B cell (primary cell): ENCODE measurements at regions not wholly inside any gene's neighbourhood (a gene's known extent, or its start where the extent isn't known, plus 50 kb on each side); places are given as distances from the start of the nearest gene placed in this dataset.

ENCODE experiments used
- ATAC-seq: fragments of 200-7000 bp; cut with Tn5 transposase; one replicate; pipeline ENCODE4 v1.10.0; 2021; ENCODE audit warnings: low read depth, mild to moderate bottlenecking, moderate number of reproducible peaks, moderate library complexity
- CTCF ChIA-PET: fragments of 350-600 bp; sonication (Branson Sonifier 250); formaldehyde crosslinking; loops from one replicate; lab custom pipeline; 2021; ENCODE audit warnings: antibody characterized with exemption, inconsistent platforms; lab: Charles Lee
- POLR2A ChIA-PET: fragments of 350-600 bp; sonication (Branson Sonifier 250); formaldehyde crosslinking; loops from one replicate; lab custom pipeline; 2021; ENCODE audit warnings: antibody characterized with exemption; lab: Charles Lee
- DNase-seq: peaks from one replicate; pipeline ENCODE4 v3.0.0; 2013
- H2AFZ ChIP-seq: 2 replicates; pipeline ENCODE4 v1.6.1; 2012; ENCODE audit warnings: mild to moderate bottlenecking, low read depth, low read length; ENCODE audit not compliant: insufficient read depth, poor library complexity, severe bottlenecking
- H3K27ac ChIP-seq, 2 donors: 1 replicate in 1 of 2; 2 replicates in 1 of 2; pipeline ENCODE4 v1.5.1; 2012 to 2013; ENCODE audit warnings: low read length in 2 of 2, mild to moderate bottlenecking in 2 of 2, moderate library complexity in 1 of 2
- H3K27me3 ChIP-seq, 4 experiments: fragments of 200-600 bp in 1 of 4; sonication (generic) in 1 of 4; replicated peaks in 1 of 4; 1 replicate in 2 of 4; 2 replicates in 2 of 4; pipeline versions ENCODE4 v1.6.1 to v1.7.0; 2013 to 2016; ENCODE audit warnings: low read length in 3 of 4, mild to moderate bottlenecking in 2 of 4, mixed read lengths in 1 of 4, moderate library complexity in 1 of 4; ENCODE audit not compliant: insufficient read depth in 4 of 4, control insufficient read depth in 3 of 4; ENCODE audit errors: control extremely low read depth in 1 of 4
- H3K36me3 ChIP-seq, 2 experiments: replicated peaks in 1 of 2; 1 replicate in 1 of 2; 2 replicates in 1 of 2; pipeline versions ENCODE4 v1.6.1 to v1.7.1; 2013; ENCODE audit warnings: low read length in 1 of 2; ENCODE audit not compliant: insufficient read depth in 2 of 2, control insufficient read depth in 1 of 2; ENCODE audit errors: control extremely low read depth in 1 of 2, extremely low read depth in 1 of 2
- H3K4me1 ChIP-seq, 2 donors: fragments of 200-600 bp in 1 of 2; sonication (generic) in 1 of 2; 1 replicate in 1 of 2; 2 replicates in 1 of 2; pipeline versions ENCODE4 v1.5.1 to v1.6.1; 2013 to 2017; ENCODE audit warnings: low read length in 2 of 2; ENCODE audit not compliant: control insufficient read depth in 2 of 2, insufficient read depth in 2 of 2
- H3K4me2 ChIP-seq: replicated peaks from 2 replicates; pipeline ENCODE3; 2012; ENCODE audit warnings: mild to moderate bottlenecking, low read depth, low read length; ENCODE audit not compliant: poor library complexity, severe bottlenecking
- H3K4me3 ChIP-seq, 5 experiments: fragments of 200-600 bp in 1 of 5; sonication (generic) in 1 of 5; 1 replicate in 3 of 5; 2 replicates in 2 of 5; pipeline versions ENCODE4 v1.5.1 to v1.7.0; 2011 to 2016; ENCODE audit warnings: low read length in 4 of 5, mild to moderate bottlenecking in 4 of 5, low read depth in 2 of 5, control low read depth in 1 of 5, moderate library complexity in 1 of 5; ENCODE audit not compliant: insufficient read depth in 1 of 5; ENCODE audit errors: control extremely low read depth in 1 of 5, extremely low read depth in 1 of 5
- H3K79me2 ChIP-seq: fragments of 200-600 bp; sonication (generic); one replicate; pipeline ENCODE4 v1.6.0; 2016; ENCODE audit warnings: low read length; ENCODE audit not compliant: control insufficient read depth, insufficient read depth
- H3K9ac ChIP-seq: fragments of 200-600 bp; sonication (generic); 2 replicates; pipeline ENCODE4 v1.6.1; 2017; ENCODE audit warnings: mild to moderate bottlenecking, low read length, moderate library complexity
- H3K9me3 ChIP-seq, 3 donors: one replicate each; pipeline versions ENCODE4 v1.6.1 to v1.7.1; 2013; ENCODE audit warnings: low read length in 2 of 3; ENCODE audit not compliant: control insufficient read depth in 2 of 3, insufficient read depth in 1 of 3; ENCODE audit errors: control extremely low read depth in 1 of 3
- H4K20me1 ChIP-seq: 2 replicates; pipeline ENCODE4 v1.6.0; 2012; ENCODE audit warnings: mild to moderate bottlenecking, low read length; ENCODE audit not compliant: insufficient read depth, control insufficient read depth, poor library complexity, severe bottlenecking
- H3K27ac Mint-ChIP-seq: one replicate; pipeline ENCODE4 v1.8.0; 2021; ENCODE audit warnings: mixed read lengths
- H3K27me3 Mint-ChIP-seq: one replicate; pipeline ENCODE4 v1.8.0; 2021; ENCODE audit warnings: mixed read lengths
- H3K4me1 Mint-ChIP-seq: one replicate; pipeline ENCODE4 v1.8.0; 2021; ENCODE audit warnings: mixed read lengths
- H3K4me3 Mint-ChIP-seq: one replicate; pipeline ENCODE4 v1.8.0; 2021; ENCODE audit warnings: mixed read lengths
- H3K9me3 Mint-ChIP-seq: one replicate; pipeline ENCODE4 v1.8.0; 2022; ENCODE audit warnings: mixed read lengths; ENCODE audit not compliant: insufficient read depth
- EZH2 ChIP-seq: IDR thresholded peaks from 2 replicates; pipeline ENCODE4 v1.6.1; 2012; ENCODE audit warnings: borderline replicate concordance, low read depth, mild to moderate bottlenecking, moderate library complexity, low read length; ENCODE audit not compliant: insufficient read depth, poor library complexity, severe bottlenecking
- WGBS: methylation state at CpG from one replicate; pipeline ENCODE4 v1.1.5; 2013; ENCODE audit warnings: missing lambda C conversion rate; ENCODE audit not compliant: insufficient coverage; 5-methylcytosine and 5-hydroxymethylcytosine counted together
- intact Hi-C: fragments of 100-400 bp; cut with micrococcal nuclease; formaldehyde crosslinking; loops from one replicate; pipeline ENCODE4 v1.10.0; 2022
- TF ChIP-seq, protein P1 (sequence below): fragments of 200-600 bp; IDR thresholded peaks from one replicate; pipeline ENCODE4 v1.8.0; 2022; ENCODE audit warnings: antibody characterized with exemption, mild to moderate bottlenecking

DNA sequence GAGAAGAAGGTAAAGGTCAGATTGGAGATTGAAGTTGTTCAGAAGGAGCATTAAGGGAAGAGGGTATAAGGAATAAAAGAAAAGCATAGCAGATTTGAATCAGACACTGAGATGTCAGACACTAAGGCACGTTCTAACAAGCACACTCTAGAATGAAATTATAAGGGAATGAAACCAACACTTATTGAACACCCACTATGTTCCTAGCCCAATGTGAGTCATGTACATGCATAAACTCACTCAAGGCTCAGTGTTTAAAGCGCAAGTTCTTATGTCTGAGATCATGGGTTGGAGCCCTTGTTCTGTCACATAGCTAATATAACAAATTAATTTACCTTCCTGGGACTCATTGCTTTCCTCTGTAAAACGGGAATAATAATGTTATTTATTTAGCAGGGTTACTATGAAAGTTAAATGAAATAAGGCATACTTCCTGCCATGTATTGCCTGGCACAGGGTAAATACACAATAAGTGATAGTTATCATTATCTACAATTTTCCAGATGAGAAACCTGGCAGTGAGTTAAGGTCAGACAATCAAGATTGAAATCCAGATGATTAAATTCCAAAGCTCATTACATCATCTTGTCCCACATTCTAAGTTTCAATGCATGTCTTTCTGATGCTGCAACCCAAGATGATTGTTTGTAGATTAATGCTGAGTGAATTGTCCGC lies 68.3 kb upstream of the DACH1 start:
- Histone ChIP-seq H3K9me3 (no peaks in the 10 kb centered on the region), H3K27me3 (no peaks in the 10 kb centered on the region), H3K27ac (no peak overlapping the region), H3K9ac (no peak overlapping the region), H3K4me1 (no peaks in the 10 kb centered on the region), H3K36me3 (no peaks in the 10 kb centered on the region), H3K4me2 (no peak overlapping the region), H3K4me3 (no peak overlapping the region), H3K79me2 (no peaks in the 10 kb centered on the region), H4K20me1 (no peaks in the 10 kb centered on the region), H2AFZ (no peak overlapping the region)
- ChIA-PET CTCF (no interaction called here), POLR2A (no interaction called here)
- no peak for TF ChIP-seq EZH2
- TF ChIP-seq, protein P1, sequence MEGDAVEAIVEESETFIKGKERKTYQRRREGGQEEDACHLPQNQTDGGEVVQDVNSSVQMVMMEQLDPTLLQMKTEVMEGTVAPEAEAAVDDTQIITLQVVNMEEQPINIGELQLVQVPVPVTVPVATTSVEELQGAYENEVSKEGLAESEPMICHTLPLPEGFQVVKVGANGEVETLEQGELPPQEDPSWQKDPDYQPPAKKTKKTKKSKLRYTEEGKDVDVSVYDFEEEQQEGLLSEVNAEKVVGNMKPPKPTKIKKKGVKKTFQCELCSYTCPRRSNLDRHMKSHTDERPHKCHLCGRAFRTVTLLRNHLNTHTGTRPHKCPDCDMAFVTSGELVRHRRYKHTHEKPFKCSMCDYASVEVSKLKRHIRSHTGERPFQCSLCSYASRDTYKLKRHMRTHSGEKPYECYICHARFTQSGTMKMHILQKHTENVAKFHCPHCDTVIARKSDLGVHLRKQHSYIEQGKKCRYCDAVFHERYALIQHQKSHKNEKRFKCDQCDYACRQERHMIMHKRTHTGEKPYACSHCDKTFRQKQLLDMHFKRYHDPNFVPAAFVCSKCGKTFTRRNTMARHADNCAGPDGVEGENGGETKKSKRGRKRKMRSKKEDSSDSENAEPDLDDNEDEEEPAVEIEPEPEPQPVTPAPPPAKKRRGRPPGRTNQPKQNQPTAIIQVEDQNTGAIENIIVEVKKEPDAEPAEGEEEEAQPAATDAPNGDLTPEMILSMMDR = no peak
- no CpG with 5 or more reads among the region's 4 CpGs for WGBS
- intact Hi-C loops = no loop called here
- Mint-ChIP-seq H3K27me3 (no peaks in the 10 kb centered on the region), H3K27ac (no peak overlapping the region), H3K9me3 (no peaks in the 10 kb centered on the region), H3K4me3 (no peak overlapping the region), H3K4me1 (no peaks in the 10 kb centered on the region)
- DNase-seq (no peak), ATAC-seq (no peak)

DNA sequence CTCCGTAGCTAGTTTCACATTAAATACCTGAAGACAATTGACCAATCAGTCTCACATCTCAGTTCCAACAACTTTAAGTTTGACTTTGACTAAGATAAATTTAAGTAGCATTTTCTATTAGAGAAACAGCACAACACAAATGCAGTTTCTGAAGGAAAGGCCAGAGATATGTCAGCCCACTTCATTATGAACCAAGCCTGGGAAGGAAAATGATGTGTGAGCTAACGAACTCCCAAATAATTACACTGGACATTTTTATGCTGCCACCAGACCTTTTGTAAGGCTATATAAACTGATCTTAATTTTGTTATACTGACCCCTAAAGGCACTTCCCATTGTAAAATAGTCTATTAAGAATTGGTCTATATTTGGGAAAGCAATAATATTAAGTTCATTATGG lies 57.9 kb upstream of the DACH1 start:
- Histone ChIP-seq H3K79me2 (no peaks in the 10 kb centered on the region), H2AFZ (no peak overlapping the region), H3K9me3 (no peaks in the 10 kb centered on the region), H3K4me2 (no peak overlapping the region), H3K4me3 (no peak overlapping the region), H3K9ac (no peak overlapping the region), H3K27ac (no peak overlapping the region), H3K27me3 (no peaks in the 10 kb centered on the region), H3K4me1 (no peaks in the 10 kb centered on the region), H4K20me1 (no peaks in the 10 kb centered on the region), H3K36me3 (no peaks in the 10 kb centered on the region)
- DNase-seq = no peak
- ATAC-seq = no peak
- POLR2A ChIA-PET = no interaction called here
- H3K9me3 Mint-ChIP-seq = no peaks in the 10 kb centered on the region
- TF ChIP-seq EZH2 = no peak
- TF ChIP-seq, protein P1 = no peak
- CTCF ChIA-PET = interaction anchor here (0.7 kb wide), 1 partner anchor 12 kb away, joined by 3 read pairs; no protein-coding TSS in a partner anchor
- intact Hi-C loops = no loop called here
- H3K27ac Mint-ChIP-seq = no peak overlapping the region
- WGBS = no CpG with 5 or more reads among the region's 2 CpGs
- H3K4me3 Mint-ChIP-seq = no peak overlapping the region
- H3K27me3 Mint-ChIP-seq = no peaks in the 10 kb centered on the region
- H3K4me1 Mint-ChIP-seq = no peaks in the 10 kb centered on the region
